GM12878 (cell line): ENCODE measurements at regions not wholly inside any gene's neighbourhood (a gene's known extent, or its start where the extent isn't known, plus 50 kb on each side); places are given as distances from the start of the nearest gene placed in this dataset.

Experiments
- ATAC-seq: fragments of 200-7000 bp; cut with Tn5 transposase; 3 replicates; pipeline ENCODE4 v1.9.1; 2020; ENCODE audit warnings: mild to moderate bottlenecking, moderate library complexity
- BruUV-seq: library from RNA; stranded (reverse); fragments of 400-500 nt; replicated peaks from 2 replicates; lab custom pipeline; 2021; lab: Mats Ljungman, UMichigan
- CTCF ChIA-PET: fragments of 300-600 bp; sonication (Branson Sonifier 250); formaldehyde crosslinking; extraction: SDS; loops from one replicate; lab custom pipeline; 2021; ENCODE audit warnings: inconsistent platforms; lab: Yijun Ruan, JAX
- POLR2A ChIA-PET: fragments of 350-600 bp; formaldehyde crosslinking; extraction: SDS; loops from one replicate; lab custom pipeline; 2021; ENCODE audit warnings: inconsistent platforms; lab: Charles Lee
- RAD21 ChIA-PET: fragments of 300-600 bp; sonication (Branson Sonifier 250); formaldehyde crosslinking; loops from one replicate; lab custom pipeline; 2023; ENCODE audit warnings: antibody characterized with exemption; ENCODE audit not compliant: unreplicated experiment; lab: Charles Lee
- SMC1A ChIA-PET: fragments of 300-600 bp; sonication (Branson Sonifier 250); formaldehyde crosslinking; loops from one replicate; lab custom pipeline; 2023; ENCODE audit not compliant: unreplicated experiment, uncharacterized antibody; lab: Charles Lee
- DNase-seq: peaks from one replicate; pipeline ENCODE4 v3.0.0-alpha.2; 2011; ENCODE audit warnings: low read depth, low spot score
- FAIRE-seq: peaks from 3 replicates; lab custom pipeline; 2011; peaks lifted over from hg19 to GRCh38; lab: Jason Lieb, UNC
- H2AFZ ChIP-seq: 2 replicates; pipeline ENCODE4 v1.6.0; 2011; ENCODE audit warnings: low read depth, low read length, control low read depth; ENCODE audit not compliant: control insufficient read depth
- H3K27ac ChIP-seq: 2 replicates; pipeline ENCODE4 v1.5.1; 2011; ENCODE audit warnings: control low read depth; ENCODE audit not compliant: control insufficient read depth, insufficient read depth
- H3K27me3 ChIP-seq, 2 experiments: replicated peaks in 1 of 2; 2 replicates each; pipeline versions ENCODE4 v1.6.0 to v1.6.1; 2011; ENCODE audit warnings: low read length in 1 of 2; ENCODE audit not compliant: control insufficient read depth in 2 of 2, insufficient read depth in 2 of 2
- H3K36me3 ChIP-seq, 2 experiments: 2 replicates each; pipeline ENCODE4 v1.5.1; 2011; ENCODE audit warnings: low read length in 1 of 2; ENCODE audit not compliant: control insufficient read depth in 2 of 2, insufficient read depth in 2 of 2
- H3K4me1 ChIP-seq: 2 replicates; pipeline ENCODE4 v1.6.1; 2011; ENCODE audit warnings: mild to moderate bottlenecking, low read length, moderate library complexity, mixed read lengths; ENCODE audit not compliant: control insufficient read depth, insufficient read depth
- H3K4me2 ChIP-seq: 2 replicates; pipeline ENCODE4 v1.6.0; 2011; ENCODE audit warnings: control low read depth; ENCODE audit not compliant: control insufficient read depth, insufficient read depth
- H3K4me3 ChIP-seq: fragments of 200-600 bp; sonication (generic); 2 replicates; pipeline ENCODE4 v1.5.1; 2016
- H3K79me2 ChIP-seq: 2 replicates; pipeline ENCODE4 v1.6.0; 2011; ENCODE audit warnings: low read length; ENCODE audit not compliant: control insufficient read depth, insufficient read depth
- H3K9ac ChIP-seq: 2 replicates; pipeline ENCODE4 v1.8.0; 2011; ENCODE audit warnings: low read length, control low read depth, mixed read lengths; ENCODE audit not compliant: control insufficient read depth, insufficient read depth
- H3K9me3 ChIP-seq: replicated peaks from 3 replicates; pipeline ENCODE4 v1.5.1; 2011; ENCODE audit warnings: mild to moderate bottlenecking, low read length; ENCODE audit not compliant: control insufficient read depth, insufficient read depth
- H4K20me1 ChIP-seq: 2 replicates; pipeline ENCODE4 v1.6.0; 2011; ENCODE audit not compliant: control insufficient read depth, insufficient read depth
- CREM ChIP-seq: IDR thresholded peaks from 2 replicates; pipeline ENCODE4 v1.6.1; 2014; ENCODE audit warnings: antibody characterized with exemption, low read depth
- ELK1 ChIP-seq: IDR thresholded peaks from 2 replicates; pipeline ENCODE4 v1.6.1; 2012; ENCODE audit warnings: low read depth, low read length, improper control_type of control experiment
- EP300 ChIP-seq, 2 experiments: fragments of 150-350 bp in 1 of 2; IDR thresholded peaks; 2 replicates each; pipeline ENCODE4 v1.6.1; 2011 to 2012; ENCODE audit warnings: low read depth in 2 of 2, low read length in 2 of 2, borderline replicate concordance in 1 of 2, improper control_type of control experiment in 1 of 2, inconsistent platforms in 1 of 2; ENCODE audit not compliant: control insufficient read depth in 1 of 2
- GATAD2B ChIP-seq: fragments of 450-650 bp; conservative IDR thresholded peaks from 2 replicates; pipeline ENCODE4 v1.6.1; 2017; ENCODE audit warnings: low read depth, mild to moderate bottlenecking, moderate library complexity
- MEF2A ChIP-seq: IDR thresholded peaks from 2 replicates; pipeline ENCODE4 v1.6.1; 2011; ENCODE audit warnings: low read depth, mild to moderate bottlenecking, low read length, moderate library complexity; ENCODE audit not compliant: insufficient read depth
- MTA3 ChIP-seq: IDR thresholded peaks from 2 replicates; pipeline ENCODE4 v1.6.1; 2012; ENCODE audit warnings: low read length, inconsistent platforms, borderline replicate concordance
- MYB ChIP-seq: fragments of 150-350 bp; IDR thresholded peaks from 2 replicates; pipeline ENCODE4 v1.6.1; 2014; ENCODE audit warnings: mild to moderate bottlenecking, low read depth, low read length, borderline replicate concordance
- NFIC ChIP-seq: IDR thresholded peaks from 2 replicates; pipeline ENCODE4 v1.6.1; 2012; ENCODE audit warnings: low read depth, mild to moderate bottlenecking, inconsistent platforms, low read length, moderate library complexity
- NR2C1 ChIP-seq: fragments of 450-650 bp; IDR thresholded peaks from 2 replicates; pipeline ENCODE4 v1.6.1; 2017; ENCODE audit warnings: antibody characterized with exemption, mild to moderate bottlenecking, moderate library complexity
- PAX5 ChIP-seq: IDR thresholded peaks from 2 replicates; pipeline ENCODE4 v1.6.1; 2011; ENCODE audit warnings: low read depth, low read length, borderline replicate concordance
- RFX5 ChIP-seq: IDR thresholded peaks from 2 replicates; pipeline ENCODE4 v1.6.1; 2011; ENCODE audit warnings: low read depth, low read length, improper control_type of control experiment
- RUNX3 ChIP-seq: IDR thresholded peaks from 2 replicates; pipeline ENCODE4 v1.6.1; 2012; ENCODE audit warnings: low read length, inconsistent platforms
- SREBF1 ChIP-seq: IDR thresholded peaks from 2 replicates; pipeline ENCODE4 v1.6.1; 2012; ENCODE audit warnings: mild to moderate bottlenecking, low read length
- TCF12 ChIP-seq: IDR thresholded peaks from 2 replicates; pipeline ENCODE4 v1.6.1; 2011; ENCODE audit warnings: low read depth, mild to moderate bottlenecking, low read length
- WGBS: methylation state at CpG from one replicate; pipeline ENCODE4 v1.1.6; 2016; ENCODE audit warnings: low lambda C conversion rate; ENCODE audit not compliant: insufficient replicate concordance, insufficient coverage; ENCODE audit errors: missing lambda C conversion rate; 5-methylcytosine and 5-hydroxymethylcytosine counted together
- in situ Hi-C: fragments of 300-500 bp; cut with MboI; formaldehyde crosslinking; loops from 9 replicates; pipeline ENCODE4 v1.14.3; 2018; ENCODE audit warnings: mixed read lengths
- intact Hi-C: fragments of 100-400 bp; cut with micrococcal nuclease; formaldehyde crosslinking; loops from one replicate; pipeline ENCODE4 v1.14.2; 2022; ENCODE audit not compliant: unreplicated experiment
- TF ChIP-seq, protein P1 (sequence below): fragments of 450-650 bp; IDR thresholded peaks from 2 replicates; pipeline ENCODE4 v1.6.1; 2016; ENCODE audit warnings: mild to moderate bottlenecking

- H3K4me1 ChIP-seq, result no peaks in the 10 kb centered on the region
- H3K4me3 ChIP-seq, result no peak overlapping the region
- POLR2A ChIA-PET, result no interaction called here
- no peak overlapping the region for H2AFZ ChIP-seq
- CTCF ChIA-PET, result no interaction called here
- no peaks in the 10 kb centered on the region for H3K9me3 ChIP-seq
- H3K9ac ChIP-seq, result no peak overlapping the region
- WGBS, result 49% methylated on average over 3 of the region's 3 CpGs
- in situ Hi-C loops (no loop called here), intact Hi-C loops (no loop called here)
- RAD21 ChIA-PET, result no interaction called here
- FAIRE-seq (no peak), ATAC-seq (no peak), DNase-seq (no peak)
- BruUV-seq, result no TSS peak
- no peaks in the 10 kb centered on the region for H3K36me3 ChIP-seq
- no peaks in the 10 kb centered on the region for H3K27me3 ChIP-seq
- no peaks in the 10 kb centered on the region for H3K79me2 ChIP-seq
- no peak overlapping the region for H3K27ac ChIP-seq
- SMC1A ChIA-PET, result no interaction called here
- H4K20me1 ChIP-seq, result no peaks in the 10 kb centered on the region
- H3K4me2 ChIP-seq, result no peak overlapping the region
- TF ChIP-seq RFX5 (no peak), GATAD2B (no peak), EP300 (IDR thresholded peaks at IDR 0.05; ENCODE audit: borderline replicate concordance in 1 of 2, control insufficient read depth in 1 of 2, low read depth in 2 of 2, low read length in 2 of 2) (no peak), MYB (no peak), MTA3 (no peak), NR2C1 (no peak), TCF12 (no peak), ELK1 (no peak)
Observed at GRCh38 chr4:37040816-37041215, 203.7 kb upstream of the NWD2 start.

DNA sequence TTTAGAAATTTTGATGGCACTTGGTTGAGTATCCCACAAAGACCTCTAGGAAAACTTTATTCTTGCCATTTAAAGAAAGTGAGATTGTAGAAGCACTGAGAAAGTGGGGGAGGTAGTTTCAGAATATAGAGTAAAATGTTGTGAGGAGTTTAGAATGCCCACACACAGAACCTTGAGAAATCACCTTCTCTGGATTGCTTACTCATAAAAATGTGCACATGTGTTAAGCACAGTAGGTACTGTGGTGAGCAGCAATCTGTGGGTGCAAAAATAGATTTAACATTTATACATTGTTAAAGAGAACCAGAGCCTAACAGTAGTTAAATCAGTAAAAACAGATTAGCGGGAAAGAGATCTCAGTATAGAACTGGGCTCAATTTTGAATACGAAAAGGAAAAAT, 201.2 kb upstream of the NWD2 start:
- FAIRE-seq (no peak), DNase-seq (no peak), ATAC-seq (peak; percentile 47)
- ChIA-PET CTCF (no interaction called here), POLR2A (no interaction called here)
- in situ Hi-C loops, result no loop called here
- no peak overlapping the region for H3K4me3 ChIP-seq
- TF ChIP-seq NFIC (peak; percentile 50; the same call in 1 of the 2 replicates), PAX5 (no peak), RUNX3 (peak; percentile 54; the same call in 1 of the 2 replicates), MEF2A (0 out of 2 replicates have a peak, but pooled peaks have one; percentile 9), SREBF1 (no peak), CREM (peak; percentile 37; the same call in 1 of the 2 replicates)
- TF ChIP-seq, protein P1, sequence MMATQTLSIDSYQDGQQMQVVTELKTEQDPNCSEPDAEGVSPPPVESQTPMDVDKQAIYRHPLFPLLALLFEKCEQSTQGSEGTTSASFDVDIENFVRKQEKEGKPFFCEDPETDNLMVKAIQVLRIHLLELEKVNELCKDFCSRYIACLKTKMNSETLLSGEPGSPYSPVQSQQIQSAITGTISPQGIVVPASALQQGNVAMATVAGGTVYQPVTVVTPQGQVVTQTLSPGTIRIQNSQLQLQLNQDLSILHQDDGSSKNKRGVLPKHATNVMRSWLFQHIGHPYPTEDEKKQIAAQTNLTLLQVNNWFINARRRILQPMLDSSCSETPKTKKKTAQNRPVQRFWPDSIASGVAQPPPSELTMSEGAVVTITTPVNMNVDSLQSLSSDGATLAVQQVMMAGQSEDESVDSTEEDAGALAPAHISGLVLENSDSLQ, result no peak
- TF ChIP-seq, all 136 proteins: peak for 4
- Histone ChIP-seq H2AFZ (no peak overlapping the region), H3K9me3 (no peaks in the 10 kb centered on the region), H3K4me2 (no peak overlapping the region), H3K36me3 (no peaks in the 10 kb centered on the region), H3K9ac (no peak overlapping the region), H3K79me2 (no peaks in the 10 kb centered on the region), H3K27ac (no peak overlapping the region), H3K27me3 (no peaks in the 10 kb centered on the region), H4K20me1 (no peaks in the 10 kb centered on the region), H3K4me1 (no peaks in the 10 kb centered on the region)
- intact Hi-C loops, result no loop called here
- 29% methylated on average over 2 of the region's 2 CpGs for WGBS
- ChIA-PET SMC1A (no interaction called here), RAD21 (no interaction called here)
- no TSS peak for BruUV-seq
